ENCODE measurements at regions not wholly inside any gene's neighbourhood (a gene's known extent, or its start where the extent isn't known, plus 50 kb on each side); places are given as distances from the start of the nearest gene placed in this dataset.

- Mint-ChIP-seq H3K36me3 (ENCODE audit: insufficient read depth) (no peaks in the 10 kb centered on the region), H3K4me3 (ENCODE audit: low read depth) (no peak overlapping the region)
These were observed 97.5 kb upstream of the TWIST2 start for GRCh38 chr2:238750212-238750904.

GRCh38 chr2:238754259-238754658 is 93.6 kb upstream of the TWIST2 start:
- H3K27me3 Mint-ChIP-seq = peaks cover 30% of the 10 kb centered on the region
- H3K36me3 Mint-ChIP-seq (ENCODE audit: insufficient read depth) = no peaks in the 10 kb centered on the region
- H3K27ac Mint-ChIP-seq = no peak overlapping the region
- H3K9me3 Mint-ChIP-seq (ENCODE audit: low read depth) = peaks cover 4% of the 10 kb centered on the region
- TF ChIP-seq CTCF (IDR thresholded peaks at IDR 0.05; ENCODE audit: unreplicated experiment) = peak; percentile 11
- no peak for DNase-seq (ENCODE audit: low spot score, unreplicated experiment)
- no peaks in the 10 kb centered on the region for H3K4me1 Mint-ChIP-seq (ENCODE audit: low read depth)
- H3K4me3 Mint-ChIP-seq (ENCODE audit: low read depth) = no peak overlapping the region

More at GRCh38 chr2:238750212-238750904, 97.5 kb upstream of the TWIST2 start:
- Mint-ChIP-seq H3K4me1 (ENCODE audit: low read depth) (no peaks in the 10 kb centered on the region), H3K27me3 (peaks cover 28% of the 10 kb centered on the region), H3K27ac (no peak overlapping the region), H3K9me3 (ENCODE audit: low read depth) (peaks cover 6% of the 10 kb centered on the region)
- DNase-seq (ENCODE audit: low spot score, unreplicated experiment) = no peak
- TF ChIP-seq CTCF (IDR thresholded peaks at IDR 0.05; ENCODE audit: unreplicated experiment) = no peak

- Mint-ChIP-seq H3K9me3 (ENCODE audit: low read depth) (no peaks in the 10 kb centered on the region), H3K27ac (no peak overlapping the region), H3K4me3 (ENCODE audit: low read depth) (no peak overlapping the region), H3K4me1 (ENCODE audit: low read depth) (no peaks in the 10 kb centered on the region), H3K27me3 (peaks cover 59% of the 10 kb centered on the region), H3K36me3 (ENCODE audit: insufficient read depth) (no peaks in the 10 kb centered on the region)
- DNase-seq (ENCODE audit: low spot score, unreplicated experiment) = peak; percentile 36
- no peak for TF ChIP-seq CTCF (IDR thresholded peaks at IDR 0.05; ENCODE audit: unreplicated experiment)
These were observed 86.0 kb upstream of the TWIST2 start for GRCh38 chr2:238761868-238762267.

GRCh38 chr2:238763471-238763995 is 84.4 kb upstream of the TWIST2 start:
- no peak for TF ChIP-seq CTCF (IDR thresholded peaks at IDR 0.05; ENCODE audit: unreplicated experiment)
- no peak overlapping the region for H3K4me3 Mint-ChIP-seq (ENCODE audit: low read depth)
- no peaks in the 10 kb centered on the region for H3K36me3 Mint-ChIP-seq (ENCODE audit: insufficient read depth)
- H3K27me3 Mint-ChIP-seq = peaks cover 62% of the 10 kb centered on the region
- no peak for DNase-seq (ENCODE audit: low spot score, unreplicated experiment)
- no peak overlapping the region for H3K27ac Mint-ChIP-seq
- peaks cover 3% of the 10 kb centered on the region for H3K4me1 Mint-ChIP-seq (ENCODE audit: low read depth)
- no peaks in the 10 kb centered on the region for H3K9me3 Mint-ChIP-seq (ENCODE audit: low read depth)

GRCh38 chr2:238765590-238765989 is 82.3 kb upstream of the TWIST2 start:
- peaks cover 3% of the 10 kb centered on the region for H3K4me1 Mint-ChIP-seq (ENCODE audit: low read depth)
- no peaks in the 10 kb centered on the region for H3K36me3 Mint-ChIP-seq (ENCODE audit: insufficient read depth)

More at GRCh38 chr2:238765590-238765989, 82.3 kb upstream of the TWIST2 start:
- no peak overlapping the region for H3K27ac Mint-ChIP-seq
- no peak for TF ChIP-seq CTCF (IDR thresholded peaks at IDR 0.05; ENCODE audit: unreplicated experiment)
- DNase-seq (ENCODE audit: low spot score, unreplicated experiment) = no peak
- H3K9me3 Mint-ChIP-seq (ENCODE audit: low read depth) = no peaks in the 10 kb centered on the region
- H3K4me3 Mint-ChIP-seq (ENCODE audit: low read depth) = no peak overlapping the region
- H3K27me3 Mint-ChIP-seq = peaks cover 70% of the 10 kb centered on the region
